ENCODE measurements at regions not wholly inside any gene's neighbourhood (a gene's known extent, or its start where the extent isn't known, plus 50 kb on each side); places are given as distances from the start of the nearest gene placed in this dataset.

- ATAC-seq (ENCODE audit: insufficient read depth, low FRiP score) (no peak), DNase-seq (no peak)
- H3K9ac ChIP-seq (ENCODE audit: insufficient read depth in 1 of 2, low read length in 2 of 2), result no peak overlapping the region
- H3K4me1 ChIP-seq (ENCODE audit: control insufficient read depth in 5 of 5, insufficient read depth in 5 of 5, low read length in 5 of 5), result no peaks in the 10 kb centered on the region
- H3K9me3 ChIP-seq (ENCODE audit: control insufficient read depth in 4 of 4, insufficient read depth in 3 of 4, low read length in 3 of 4), result peaks cover 0 to 2% (median 0%) of the 10 kb centered on the region in 4 donors
- no peak overlapping the region for H3K27ac ChIP-seq (ENCODE audit: low read depth in 1 of 2, low read length in 1 of 2)
- no peak overlapping the region for H3K4me3 ChIP-seq
- TF ChIP-seq CTCF (IDR thresholded peaks at IDR 0.05; ENCODE audit: control extremely low read depth, extremely low read depth), result no peak
- 93 to 95% methylated on average over 7 of the region's 7 CpGs for WGBS, 2 donors
- H3K27me3 ChIP-seq (ENCODE audit: control insufficient read depth in 3 of 3, insufficient read depth in 3 of 3, low read length in 2 of 3), result no peaks in the 10 kb centered on the region
- H3K36me3 ChIP-seq (ENCODE audit: control insufficient read depth in 4 of 4, insufficient read depth in 4 of 4, low read length in 4 of 4), result no peaks in the 10 kb centered on the region
Measured at GRCh38 chr16:79337906-79338305, 262.6 kb downstream of the MAF start.

- H3K27ac ChIP-seq (ENCODE audit: low read depth in 1 of 2, low read length in 1 of 2), result no peak overlapping the region
- H3K36me3 ChIP-seq (ENCODE audit: control insufficient read depth in 4 of 4, insufficient read depth in 4 of 4, low read length in 4 of 4), result no peaks in the 10 kb centered on the region
- TF ChIP-seq CTCF (IDR thresholded peaks at IDR 0.05; ENCODE audit: control extremely low read depth, extremely low read depth), result no peak
- H3K27me3 ChIP-seq (ENCODE audit: control insufficient read depth in 3 of 3, insufficient read depth in 3 of 3, low read length in 2 of 3), result no peaks in the 10 kb centered on the region
- H3K9ac ChIP-seq (ENCODE audit: insufficient read depth in 1 of 2, low read length in 2 of 2), result no peak overlapping the region
- ATAC-seq (ENCODE audit: insufficient read depth, low FRiP score) (no peak), DNase-seq (peak in 2 of 3 donors; percentile 38 to 69)
- no peak overlapping the region for H3K4me3 ChIP-seq
- H3K4me1 ChIP-seq (ENCODE audit: control insufficient read depth in 5 of 5, insufficient read depth in 5 of 5, low read length in 5 of 5), result no peaks in the 10 kb centered on the region
- 55 to 64% methylated on average over 6 of the region's 6 CpGs for WGBS, 2 donors
- peaks cover 0 to 2% (median 0%) of the 10 kb centered on the region in 4 donors for H3K9me3 ChIP-seq (ENCODE audit: control insufficient read depth in 4 of 4, insufficient read depth in 3 of 4, low read length in 3 of 4)
Measured at GRCh38 chr16:79336437-79337229, 263.9 kb downstream of the MAF start.

- 81 to 83% methylated on average over 13 of the region's 13 CpGs for WGBS, 2 donors
Measured at GRCh38 chr16:79334127-79334526, 266.4 kb downstream of the MAF start.

More at GRCh38 chr16:79334127-79334526, 266.4 kb downstream of the MAF start:
- peaks cover 0 to 2% (median 0%) of the 10 kb centered on the region in 5 donors for H3K4me1 ChIP-seq (ENCODE audit: control insufficient read depth in 5 of 5, insufficient read depth in 5 of 5, low read length in 5 of 5)
- TF ChIP-seq CTCF (IDR thresholded peaks at IDR 0.05; ENCODE audit: control extremely low read depth, extremely low read depth), result no peak
- ATAC-seq (ENCODE audit: insufficient read depth, low FRiP score) (no peak), DNase-seq (no peak)
- H3K9ac ChIP-seq (ENCODE audit: insufficient read depth in 1 of 2, low read length in 2 of 2), result no peak overlapping the region
- no peaks in the 10 kb centered on the region for H3K36me3 ChIP-seq (ENCODE audit: control insufficient read depth in 4 of 4, insufficient read depth in 4 of 4, low read length in 4 of 4)
- peaks cover 0 to 4% (median 0%) of the 10 kb centered on the region in 4 donors for H3K9me3 ChIP-seq (ENCODE audit: control insufficient read depth in 4 of 4, insufficient read depth in 3 of 4, low read length in 3 of 4)
- no peak overlapping the region for H3K27ac ChIP-seq (ENCODE audit: low read depth in 1 of 2, low read length in 1 of 2)
- no peak overlapping the region for H3K4me3 ChIP-seq
- H3K27me3 ChIP-seq (ENCODE audit: control insufficient read depth in 3 of 3, insufficient read depth in 3 of 3, low read length in 2 of 3), result no peaks in the 10 kb centered on the region

All from lung (tissue), 11 donors.